ENCODE measurements at regions not wholly inside any gene's neighbourhood (a gene's known extent, or its start where the extent isn't known, plus 50 kb on each side); places are given as distances from the start of the nearest gene placed in this dataset.

DNA sequence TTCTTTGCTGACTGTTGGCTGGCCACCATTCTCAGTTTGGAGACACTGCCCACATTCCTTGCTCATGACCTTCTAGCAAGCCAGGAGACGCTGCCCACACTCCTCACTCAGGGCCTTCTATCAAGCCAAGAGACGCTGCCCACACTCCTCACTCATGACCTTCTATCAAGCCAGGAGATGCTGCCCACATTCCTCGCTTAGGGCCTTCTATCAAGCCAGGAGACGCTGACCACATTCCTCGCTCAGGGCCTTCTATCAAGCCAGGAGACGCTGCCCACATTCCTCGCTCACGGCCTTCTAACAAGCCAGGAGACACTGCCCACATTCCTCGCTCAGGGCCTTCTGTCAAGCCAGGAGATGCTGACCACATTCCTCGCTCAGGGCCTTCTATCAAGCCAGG lies 131.3 kb upstream of the CBLN2 start:
- TF ChIP-seq, protein P1, sequence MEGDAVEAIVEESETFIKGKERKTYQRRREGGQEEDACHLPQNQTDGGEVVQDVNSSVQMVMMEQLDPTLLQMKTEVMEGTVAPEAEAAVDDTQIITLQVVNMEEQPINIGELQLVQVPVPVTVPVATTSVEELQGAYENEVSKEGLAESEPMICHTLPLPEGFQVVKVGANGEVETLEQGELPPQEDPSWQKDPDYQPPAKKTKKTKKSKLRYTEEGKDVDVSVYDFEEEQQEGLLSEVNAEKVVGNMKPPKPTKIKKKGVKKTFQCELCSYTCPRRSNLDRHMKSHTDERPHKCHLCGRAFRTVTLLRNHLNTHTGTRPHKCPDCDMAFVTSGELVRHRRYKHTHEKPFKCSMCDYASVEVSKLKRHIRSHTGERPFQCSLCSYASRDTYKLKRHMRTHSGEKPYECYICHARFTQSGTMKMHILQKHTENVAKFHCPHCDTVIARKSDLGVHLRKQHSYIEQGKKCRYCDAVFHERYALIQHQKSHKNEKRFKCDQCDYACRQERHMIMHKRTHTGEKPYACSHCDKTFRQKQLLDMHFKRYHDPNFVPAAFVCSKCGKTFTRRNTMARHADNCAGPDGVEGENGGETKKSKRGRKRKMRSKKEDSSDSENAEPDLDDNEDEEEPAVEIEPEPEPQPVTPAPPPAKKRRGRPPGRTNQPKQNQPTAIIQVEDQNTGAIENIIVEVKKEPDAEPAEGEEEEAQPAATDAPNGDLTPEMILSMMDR (conservative IDR thresholded peaks at IDR 0.05), result no peak
- TF ChIP-seq ZFX (IDR thresholded peaks at IDR 0.05), result no peak

Data from C4-2B (cell line).